GM12878 (cell line): ENCODE measurements at regions not wholly inside any gene's neighbourhood (a gene's known extent, or its start where the extent isn't known, plus 50 kb on each side); places are given as distances from the start of the nearest gene placed in this dataset.

Experiments
- ATAC-seq: fragments of 200-7000 bp; cut with Tn5 transposase; 3 replicates; pipeline ENCODE4 v1.9.1; 2020; ENCODE audit warnings: mild to moderate bottlenecking, moderate library complexity
- BruUV-seq: library from RNA; stranded (reverse); fragments of 400-500 nt; replicated peaks from 2 replicates; lab custom pipeline; 2021; lab: Mats Ljungman, UMichigan
- CTCF ChIA-PET: fragments of 300-600 bp; sonication (Branson Sonifier 250); formaldehyde crosslinking; extraction: SDS; loops from one replicate; lab custom pipeline; 2021; ENCODE audit warnings: inconsistent platforms; lab: Yijun Ruan, JAX
- POLR2A ChIA-PET: fragments of 350-600 bp; formaldehyde crosslinking; extraction: SDS; loops from one replicate; lab custom pipeline; 2021; ENCODE audit warnings: inconsistent platforms; lab: Charles Lee
- RAD21 ChIA-PET: fragments of 300-600 bp; sonication (Branson Sonifier 250); formaldehyde crosslinking; loops from one replicate; lab custom pipeline; 2023; ENCODE audit warnings: antibody characterized with exemption; ENCODE audit not compliant: unreplicated experiment; lab: Charles Lee
- SMC1A ChIA-PET: fragments of 300-600 bp; sonication (Branson Sonifier 250); formaldehyde crosslinking; loops from one replicate; lab custom pipeline; 2023; ENCODE audit not compliant: unreplicated experiment, uncharacterized antibody; lab: Charles Lee
- DNase-seq: peaks from one replicate; pipeline ENCODE4 v3.0.0-alpha.2; 2011; ENCODE audit warnings: low read depth, low spot score
- FAIRE-seq: peaks from 3 replicates; lab custom pipeline; 2011; peaks lifted over from hg19 to GRCh38; lab: Jason Lieb, UNC
- H2AFZ ChIP-seq: 2 replicates; pipeline ENCODE4 v1.6.0; 2011; ENCODE audit warnings: low read depth, low read length, control low read depth; ENCODE audit not compliant: control insufficient read depth
- H3K27ac ChIP-seq: 2 replicates; pipeline ENCODE4 v1.5.1; 2011; ENCODE audit warnings: control low read depth; ENCODE audit not compliant: control insufficient read depth, insufficient read depth
- H3K27me3 ChIP-seq, 2 experiments: replicated peaks in 1 of 2; 2 replicates each; pipeline versions ENCODE4 v1.6.0 to v1.6.1; 2011; ENCODE audit warnings: low read length in 1 of 2; ENCODE audit not compliant: control insufficient read depth in 2 of 2, insufficient read depth in 2 of 2
- H3K36me3 ChIP-seq, 2 experiments: 2 replicates each; pipeline ENCODE4 v1.5.1; 2011; ENCODE audit warnings: low read length in 1 of 2; ENCODE audit not compliant: control insufficient read depth in 2 of 2, insufficient read depth in 2 of 2
- H3K4me1 ChIP-seq: 2 replicates; pipeline ENCODE4 v1.6.1; 2011; ENCODE audit warnings: mild to moderate bottlenecking, low read length, moderate library complexity, mixed read lengths; ENCODE audit not compliant: control insufficient read depth, insufficient read depth
- H3K4me2 ChIP-seq: 2 replicates; pipeline ENCODE4 v1.6.0; 2011; ENCODE audit warnings: control low read depth; ENCODE audit not compliant: control insufficient read depth, insufficient read depth
- H3K4me3 ChIP-seq: fragments of 200-600 bp; sonication (generic); 2 replicates; pipeline ENCODE4 v1.5.1; 2016
- H3K79me2 ChIP-seq: 2 replicates; pipeline ENCODE4 v1.6.0; 2011; ENCODE audit warnings: low read length; ENCODE audit not compliant: control insufficient read depth, insufficient read depth
- H3K9ac ChIP-seq: 2 replicates; pipeline ENCODE4 v1.8.0; 2011; ENCODE audit warnings: low read length, control low read depth, mixed read lengths; ENCODE audit not compliant: control insufficient read depth, insufficient read depth
- H3K9me3 ChIP-seq: replicated peaks from 3 replicates; pipeline ENCODE4 v1.5.1; 2011; ENCODE audit warnings: mild to moderate bottlenecking, low read length; ENCODE audit not compliant: control insufficient read depth, insufficient read depth
- H4K20me1 ChIP-seq: 2 replicates; pipeline ENCODE4 v1.6.0; 2011; ENCODE audit not compliant: control insufficient read depth, insufficient read depth
- CBFB ChIP-seq: IDR thresholded peaks from 2 replicates; pipeline ENCODE4 v1.6.1; 2016; ENCODE audit warnings: antibody characterized with exemption, low read depth
- CBX5 ChIP-seq: sonication (generic); IDR thresholded peaks from 2 replicates; pipeline ENCODE4 v1.6.1; 2016; ENCODE audit warnings: low read depth, moderate library complexity, mild to moderate bottlenecking, inconsistent platforms
- CHD4 ChIP-seq: fragments of 200-600 bp; sonication (generic); IDR thresholded peaks from 2 replicates; pipeline ENCODE4 v1.6.1; 2016; ENCODE audit warnings: mild to moderate bottlenecking
- HDAC6 ChIP-seq: fragments of 200-600 bp; sonication (generic); IDR thresholded peaks from one replicate; pipeline ENCODE4 v1.8.0; 2017; ENCODE audit warnings: antibody characterized with exemption; ENCODE audit not compliant: unreplicated experiment
- MYC ChIP-seq: IDR thresholded peaks from 2 replicates; pipeline ENCODE4 v1.6.1; 2011; ENCODE audit warnings: mild to moderate bottlenecking, low read length, moderate library complexity, inconsistent platforms; ENCODE audit not compliant: insufficient read depth, insufficient replicate concordance, insufficient read length, severe bottlenecking
- PKNOX1 ChIP-seq: fragments of 450-650 bp; IDR thresholded peaks from 2 replicates; pipeline ENCODE4 v1.6.1; 2016; ENCODE audit warnings: mild to moderate bottlenecking
- SUPT20H ChIP-seq: IDR thresholded peaks from 2 replicates; pipeline ENCODE4 v1.6.1; 2011; ENCODE audit warnings: low read depth, mild to moderate bottlenecking, low read length, moderate library complexity, borderline replicate concordance; ENCODE audit not compliant: control insufficient read depth
- ZNF622 ChIP-seq: fragments of 450-650 bp; IDR thresholded peaks from 2 replicates; pipeline ENCODE4 v1.6.1; 2017; ENCODE audit warnings: mild to moderate bottlenecking, inconsistent platforms
- WGBS: methylation state at CpG from one replicate; pipeline ENCODE4 v1.1.6; 2016; ENCODE audit warnings: low lambda C conversion rate; ENCODE audit not compliant: insufficient replicate concordance, insufficient coverage; ENCODE audit errors: missing lambda C conversion rate; 5-methylcytosine and 5-hydroxymethylcytosine counted together
- in situ Hi-C: fragments of 300-500 bp; cut with MboI; formaldehyde crosslinking; loops from 9 replicates; pipeline ENCODE4 v1.14.3; 2018; ENCODE audit warnings: mixed read lengths
- intact Hi-C: fragments of 100-400 bp; cut with micrococcal nuclease; formaldehyde crosslinking; loops from one replicate; pipeline ENCODE4 v1.14.2; 2022; ENCODE audit not compliant: unreplicated experiment
- TF ChIP-seq, protein P1 (sequence below): IDR thresholded peaks from 2 replicates; pipeline ENCODE4 v1.6.1; 2012; ENCODE audit warnings: improper control_type of control experiment, low read depth, low read length; ENCODE audit not compliant: insufficient replicate concordance

GRCh38 chr4:34643476-34643875, 1600.8 kb downstream of the ARAP2 start (continued):
- no peak for TF ChIP-seq SUPT20H
- TF ChIP-seq, protein P1, sequence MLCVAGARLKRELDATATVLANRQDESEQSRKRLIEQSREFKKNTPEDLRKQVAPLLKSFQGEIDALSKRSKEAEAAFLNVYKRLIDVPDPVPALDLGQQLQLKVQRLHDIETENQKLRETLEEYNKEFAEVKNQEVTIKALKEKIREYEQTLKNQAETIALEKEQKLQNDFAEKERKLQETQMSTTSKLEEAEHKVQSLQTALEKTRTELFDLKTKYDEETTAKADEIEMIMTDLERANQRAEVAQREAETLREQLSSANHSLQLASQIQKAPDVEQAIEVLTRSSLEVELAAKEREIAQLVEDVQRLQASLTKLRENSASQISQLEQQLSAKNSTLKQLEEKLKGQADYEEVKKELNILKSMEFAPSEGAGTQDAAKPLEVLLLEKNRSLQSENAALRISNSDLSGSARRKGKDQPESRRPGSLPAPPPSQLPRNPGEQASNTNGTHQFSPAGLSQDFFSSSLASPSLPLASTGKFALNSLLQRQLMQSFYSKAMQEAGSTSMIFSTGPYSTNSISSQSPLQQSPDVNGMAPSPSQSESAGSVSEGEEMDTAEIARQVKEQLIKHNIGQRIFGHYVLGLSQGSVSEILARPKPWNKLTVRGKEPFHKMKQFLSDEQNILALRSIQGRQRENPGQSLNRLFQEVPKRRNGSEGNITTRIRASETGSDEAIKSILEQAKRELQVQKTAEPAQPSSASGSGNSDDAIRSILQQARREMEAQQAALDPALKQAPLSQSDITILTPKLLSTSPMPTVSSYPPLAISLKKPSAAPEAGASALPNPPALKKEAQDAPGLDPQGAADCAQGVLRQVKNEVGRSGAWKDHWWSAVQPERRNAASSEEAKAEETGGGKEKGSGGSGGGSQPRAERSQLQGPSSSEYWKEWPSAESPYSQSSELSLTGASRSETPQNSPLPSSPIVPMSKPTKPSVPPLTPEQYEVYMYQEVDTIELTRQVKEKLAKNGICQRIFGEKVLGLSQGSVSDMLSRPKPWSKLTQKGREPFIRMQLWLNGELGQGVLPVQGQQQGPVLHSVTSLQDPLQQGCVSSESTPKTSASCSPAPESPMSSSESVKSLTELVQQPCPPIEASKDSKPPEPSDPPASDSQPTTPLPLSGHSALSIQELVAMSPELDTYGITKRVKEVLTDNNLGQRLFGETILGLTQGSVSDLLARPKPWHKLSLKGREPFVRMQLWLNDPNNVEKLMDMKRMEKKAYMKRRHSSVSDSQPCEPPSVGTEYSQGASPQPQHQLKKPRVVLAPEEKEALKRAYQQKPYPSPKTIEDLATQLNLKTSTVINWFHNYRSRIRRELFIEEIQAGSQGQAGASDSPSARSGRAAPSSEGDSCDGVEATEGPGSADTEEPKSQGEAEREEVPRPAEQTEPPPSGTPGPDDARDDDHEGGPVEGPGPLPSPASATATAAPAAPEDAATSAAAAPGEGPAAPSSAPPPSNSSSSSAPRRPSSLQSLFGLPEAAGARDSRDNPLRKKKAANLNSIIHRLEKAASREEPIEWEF, result no peak

- TF ChIP-seq MYC (no peak), PKNOX1 (no peak), CBX5 (no peak), ZNF622 (no peak), CBFB (no peak), CHD4 (no peak), HDAC6 (no peak)
- intact Hi-C loops, result no loop called here
- Histone ChIP-seq H2AFZ (no peak overlapping the region), H3K36me3 (no peaks in the 10 kb centered on the region), H3K4me3 (no peak overlapping the region), H3K4me2 (no peak overlapping the region), H3K9ac (no peak overlapping the region), H3K9me3 (no peaks in the 10 kb centered on the region), H3K79me2 (no peaks in the 10 kb centered on the region), H3K27ac (no peak overlapping the region), H3K27me3 (no peaks in the 10 kb centered on the region), H3K4me1 (no peaks in the 10 kb centered on the region), H4K20me1 (no peaks in the 10 kb centered on the region)
- WGBS, result 1% methylated on average over 4 of the region's 4 CpGs
- FAIRE-seq, result no peak
- ChIA-PET POLR2A (no interaction called here), CTCF (no interaction called here), RAD21 (no interaction called here), SMC1A (interaction anchor here (1.4 to 1.5 kb wide), 2 partner anchors 12 to 17 kb away, joined by 3 to 4 read pairs; no protein-coding TSS in a partner anchor)
- DNase-seq, result no peak
- in situ Hi-C loops, result no loop called here
- ATAC-seq, result no peak
- BruUV-seq, result no TSS peak
Measured at GRCh38 chr4:34644579-34645115, 1599.7 kb downstream of the ARAP2 start.
